HepG2 (cell line): ENCODE measurements at regions not wholly inside any gene's neighbourhood (a gene's known extent, or its start where the extent isn't known, plus 50 kb on each side); places are given as distances from the start of the nearest gene placed in this dataset.

Experiments
- DMAP1 ChIP-seq: IDR thresholded peaks from 2 replicates; pipeline ENCODE4 v1.6.1; 2016
- ELF1 ChIP-seq: sonication (generic); formaldehyde crosslinking; IDR thresholded peaks from 2 replicates; pipeline ENCODE4 v1.4.0; 2020; ENCODE audit warnings: missing genetic modification reagents
- MXI1 ChIP-seq: IDR thresholded peaks from 3 replicates; pipeline ENCODE4 v1.6.1; 2012; ENCODE audit warnings: low read depth, low read length, inconsistent platforms, borderline replicate concordance
- NFATC3 ChIP-seq: sonication (generic); formaldehyde crosslinking; IDR thresholded peaks from 2 replicates; pipeline ENCODE4 v1.5.1; 2020; ENCODE audit warnings: mild to moderate bottlenecking, missing genetic modification reagents
- SP4 ChIP-seq: sonication (generic); formaldehyde crosslinking; IDR thresholded peaks from 2 replicates; pipeline ENCODE4 v1.8.1; 2023; ENCODE audit warnings: mild to moderate bottlenecking, missing genetic modification reagents
- ZNF17 ChIP-seq: sonication (generic); formaldehyde crosslinking; IDR thresholded peaks from 2 replicates; pipeline ENCODE4 v1.5.0; 2020; ENCODE audit warnings: mild to moderate bottlenecking, missing genetic modification reagents
- ZNF83 ChIP-seq: sonication (generic); formaldehyde crosslinking; IDR thresholded peaks from 2 replicates; pipeline ENCODE4 v1.4.0; 2020; ENCODE audit warnings: missing genetic modification reagents, mild to moderate bottlenecking, borderline replicate concordance
- TF ChIP-seq, protein P1 (sequence below): IDR thresholded peaks from 2 replicates; pipeline ENCODE4 v1.4.0; 2020; ENCODE audit warnings: mild to moderate bottlenecking, missing genetic modification reagents
- TF ChIP-seq, protein P2 (sequence below): sonication (generic); formaldehyde crosslinking; IDR thresholded peaks from 2 replicates; pipeline ENCODE4 v1.4.0; 2020; ENCODE audit warnings: missing genetic modification reagents
- TF ChIP-seq, protein P3 (sequence below), 2 experiments: fragments of 450-650 bp in 1 of 2; sonication (generic) in 1 of 2; formaldehyde crosslinking; IDR thresholded peaks; 2 replicates each; pipeline versions ENCODE4 v1.5.0 to v1.8.0; 2020 to 2022; ENCODE audit warnings: mild to moderate bottlenecking in 1 of 2, missing genetic modification reagents in 1 of 2

DNA sequence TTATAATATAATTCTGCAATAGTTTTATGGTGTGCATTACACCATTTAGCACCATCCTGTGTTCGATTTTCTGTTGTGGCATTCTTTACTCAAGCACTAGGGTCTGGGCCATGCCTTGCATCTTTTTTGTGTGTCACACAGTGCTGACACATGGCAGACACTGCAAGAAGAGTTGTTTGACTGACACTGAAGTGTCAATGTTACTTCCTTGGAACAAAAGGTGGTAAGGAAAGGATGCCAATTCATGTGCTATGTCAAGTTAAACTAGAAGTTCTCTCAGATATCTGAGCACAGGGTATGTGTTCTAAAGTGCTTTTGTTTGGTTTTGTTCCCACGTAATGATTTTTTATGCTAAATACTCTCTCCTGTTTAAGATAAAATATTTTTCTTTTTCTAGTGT, 102.5 kb upstream of the UNC13C start:
- TF ChIP-seq NFATC3 (no peak), ZNF83 (CRISPR knock-in tag) (no peak), ZNF17 (CRISPR knock-in tag) (no peak), MXI1 (no peak), ELF1 (no peak), DMAP1 (CRISPR knock-in tag) (no peak), SP4 (CRISPR knock-in tag) (no peak)
- TF ChIP-seq, protein P1, sequence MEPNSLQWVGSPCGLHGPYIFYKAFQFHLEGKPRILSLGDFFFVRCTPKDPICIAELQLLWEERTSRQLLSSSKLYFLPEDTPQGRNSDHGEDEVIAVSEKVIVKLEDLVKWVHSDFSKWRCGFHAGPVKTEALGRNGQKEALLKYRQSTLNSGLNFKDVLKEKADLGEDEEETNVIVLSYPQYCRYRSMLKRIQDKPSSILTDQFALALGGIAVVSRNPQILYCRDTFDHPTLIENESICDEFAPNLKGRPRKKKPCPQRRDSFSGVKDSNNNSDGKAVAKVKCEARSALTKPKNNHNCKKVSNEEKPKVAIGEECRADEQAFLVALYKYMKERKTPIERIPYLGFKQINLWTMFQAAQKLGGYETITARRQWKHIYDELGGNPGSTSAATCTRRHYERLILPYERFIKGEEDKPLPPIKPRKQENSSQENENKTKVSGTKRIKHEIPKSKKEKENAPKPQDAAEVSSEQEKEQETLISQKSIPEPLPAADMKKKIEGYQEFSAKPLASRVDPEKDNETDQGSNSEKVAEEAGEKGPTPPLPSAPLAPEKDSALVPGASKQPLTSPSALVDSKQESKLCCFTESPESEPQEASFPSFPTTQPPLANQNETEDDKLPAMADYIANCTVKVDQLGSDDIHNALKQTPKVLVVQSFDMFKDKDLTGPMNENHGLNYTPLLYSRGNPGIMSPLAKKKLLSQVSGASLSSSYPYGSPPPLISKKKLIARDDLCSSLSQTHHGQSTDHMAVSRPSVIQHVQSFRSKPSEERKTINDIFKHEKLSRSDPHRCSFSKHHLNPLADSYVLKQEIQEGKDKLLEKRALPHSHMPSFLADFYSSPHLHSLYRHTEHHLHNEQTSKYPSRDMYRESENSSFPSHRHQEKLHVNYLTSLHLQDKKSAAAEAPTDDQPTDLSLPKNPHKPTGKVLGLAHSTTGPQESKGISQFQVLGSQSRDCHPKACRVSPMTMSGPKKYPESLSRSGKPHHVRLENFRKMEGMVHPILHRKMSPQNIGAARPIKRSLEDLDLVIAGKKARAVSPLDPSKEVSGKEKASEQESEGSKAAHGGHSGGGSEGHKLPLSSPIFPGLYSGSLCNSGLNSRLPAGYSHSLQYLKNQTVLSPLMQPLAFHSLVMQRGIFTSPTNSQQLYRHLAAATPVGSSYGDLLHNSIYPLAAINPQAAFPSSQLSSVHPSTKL: no peak
- TF ChIP-seq, protein P2, sequence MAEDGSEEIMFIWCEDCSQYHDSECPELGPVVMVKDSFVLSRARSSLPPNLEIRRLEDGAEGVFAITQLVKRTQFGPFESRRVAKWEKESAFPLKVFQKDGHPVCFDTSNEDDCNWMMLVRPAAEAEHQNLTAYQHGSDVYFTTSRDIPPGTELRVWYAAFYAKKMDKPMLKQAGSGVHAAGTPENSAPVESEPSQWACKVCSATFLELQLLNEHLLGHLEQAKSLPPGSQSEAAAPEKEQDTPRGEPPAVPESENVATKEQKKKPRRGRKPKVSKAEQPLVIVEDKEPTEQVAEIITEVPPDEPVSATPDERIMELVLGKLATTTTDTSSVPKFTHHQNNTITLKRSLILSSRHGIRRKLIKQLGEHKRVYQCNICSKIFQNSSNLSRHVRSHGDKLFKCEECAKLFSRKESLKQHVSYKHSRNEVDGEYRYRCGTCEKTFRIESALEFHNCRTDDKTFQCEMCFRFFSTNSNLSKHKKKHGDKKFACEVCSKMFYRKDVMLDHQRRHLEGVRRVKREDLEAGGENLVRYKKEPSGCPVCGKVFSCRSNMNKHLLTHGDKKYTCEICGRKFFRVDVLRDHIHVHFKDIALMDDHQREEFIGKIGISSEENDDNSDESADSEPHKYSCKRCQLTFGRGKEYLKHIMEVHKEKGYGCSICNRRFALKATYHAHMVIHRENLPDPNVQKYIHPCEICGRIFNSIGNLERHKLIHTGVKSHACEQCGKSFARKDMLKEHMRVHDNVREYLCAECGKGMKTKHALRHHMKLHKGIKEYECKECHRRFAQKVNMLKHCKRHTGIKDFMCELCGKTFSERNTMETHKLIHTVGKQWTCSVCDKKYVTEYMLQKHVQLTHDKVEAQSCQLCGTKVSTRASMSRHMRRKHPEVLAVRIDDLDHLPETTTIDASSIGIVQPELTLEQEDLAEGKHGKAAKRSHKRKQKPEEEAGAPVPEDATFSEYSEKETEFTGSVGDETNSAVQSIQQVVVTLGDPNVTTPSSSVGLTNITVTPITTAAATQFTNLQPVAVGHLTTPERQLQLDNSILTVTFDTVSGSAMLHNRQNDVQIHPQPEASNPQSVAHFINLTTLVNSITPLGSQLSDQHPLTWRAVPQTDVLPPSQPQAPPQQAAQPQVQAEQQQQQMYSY: no peak
- TF ChIP-seq, protein P3, sequence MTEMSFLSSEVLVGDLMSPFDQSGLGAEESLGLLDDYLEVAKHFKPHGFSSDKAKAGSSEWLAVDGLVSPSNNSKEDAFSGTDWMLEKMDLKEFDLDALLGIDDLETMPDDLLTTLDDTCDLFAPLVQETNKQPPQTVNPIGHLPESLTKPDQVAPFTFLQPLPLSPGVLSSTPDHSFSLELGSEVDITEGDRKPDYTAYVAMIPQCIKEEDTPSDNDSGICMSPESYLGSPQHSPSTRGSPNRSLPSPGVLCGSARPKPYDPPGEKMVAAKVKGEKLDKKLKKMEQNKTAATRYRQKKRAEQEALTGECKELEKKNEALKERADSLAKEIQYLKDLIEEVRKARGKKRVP (CRISPR knock-in tag; IDR thresholded peaks at IDR 0.05): no peak
